ENCODE measurements at regions not wholly inside any gene's neighbourhood (a gene's known extent, or its start where the extent isn't known, plus 50 kb on each side); places are given as distances from the start of the nearest gene placed in this dataset.
A peak's percentile ranks its signal among the peaks of the same experiment; 100 is the strongest.

- TF ChIP-seq JUND (IDR thresholded peaks at IDR 0.05; ENCODE audit: low read depth): no peak
- in situ Hi-C loops (cut with HindIII; ENCODE audit: low pct_unique_long_range_greater_than_20kb, low sequenced_read_pairs): no loop called here
- no peak for DNase-seq (ENCODE audit: low read depth in 1 of 2, low spot score in 1 of 2)
Observed at GRCh38 chr5:114940709-114941108, 229.0 kb downstream of the TRIM36 start.

- DNase-seq (ENCODE audit: low read depth in 1 of 2, low spot score in 1 of 2): no peak
- no peak for TF ChIP-seq JUND (IDR thresholded peaks at IDR 0.05; ENCODE audit: low read depth)
- in situ Hi-C loops (cut with HindIII; ENCODE audit: low pct_unique_long_range_greater_than_20kb, low sequenced_read_pairs): no loop called here
Observed at GRCh38 chr5:114935490-114935889, 234.2 kb downstream of the TRIM36 start.

DNA sequence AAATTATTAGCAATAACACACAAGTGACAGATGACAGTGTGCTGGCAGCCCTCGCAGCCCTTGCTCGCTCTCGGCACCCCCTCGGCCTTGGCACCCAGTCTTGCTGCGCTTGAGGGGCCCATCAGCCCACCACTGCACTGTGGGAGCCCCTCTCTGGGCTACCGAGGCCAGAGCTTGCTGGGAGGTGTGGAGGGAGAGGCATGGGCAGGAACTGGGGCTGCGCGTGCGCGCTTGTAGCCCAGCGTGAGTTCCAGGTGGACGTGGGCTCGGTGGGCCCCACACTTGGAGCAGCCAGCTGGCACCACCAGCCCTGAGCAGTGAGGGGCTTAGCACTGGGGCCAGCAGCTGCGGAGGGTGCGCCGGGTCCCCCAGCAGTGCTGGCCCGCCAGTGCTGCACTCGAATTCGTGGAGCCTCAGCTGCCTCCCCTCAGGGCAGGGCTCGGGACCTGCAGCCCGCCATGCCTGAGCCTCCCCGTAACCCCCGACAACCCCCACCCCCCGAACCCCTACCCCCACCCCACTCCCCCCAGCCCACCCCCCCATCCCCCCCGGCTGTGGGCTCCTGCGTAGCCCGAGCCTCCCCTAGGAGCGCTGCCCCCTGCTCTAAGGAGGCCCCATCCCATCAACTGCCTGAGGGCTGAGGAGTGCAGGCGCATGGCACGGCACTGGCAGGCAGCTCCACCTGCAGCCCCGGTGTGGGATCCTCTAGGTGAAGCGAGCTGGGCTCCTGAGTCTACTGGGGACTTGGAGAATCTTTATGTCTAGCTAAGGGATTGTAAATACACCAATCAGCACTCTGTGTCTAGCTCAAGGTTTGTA, 240.9 kb downstream of the TRIM36 start:
- no peak for TF ChIP-seq JUND (IDR thresholded peaks at IDR 0.05; ENCODE audit: low read depth)
- in situ Hi-C loops (cut with HindIII; ENCODE audit: low pct_unique_long_range_greater_than_20kb, low sequenced_read_pairs): no loop called here
- DNase-seq (ENCODE audit: low read depth in 1 of 2, low spot score in 1 of 2): no peak

- no peak for DNase-seq (ENCODE audit: low read depth in 1 of 2, low spot score in 1 of 2)
- TF ChIP-seq JUND (IDR thresholded peaks at IDR 0.05; ENCODE audit: low read depth): no peak
- in situ Hi-C loops (cut with HindIII; ENCODE audit: low pct_unique_long_range_greater_than_20kb, low sequenced_read_pairs): no loop called here
Observed at GRCh38 chr5:114924769-114925168, 244.9 kb downstream of the TRIM36 start.

GRCh38 chr5:114912189-114912920, 257.4 kb downstream of the TRIM36 start:
- in situ Hi-C loops (cut with HindIII; ENCODE audit: low pct_unique_long_range_greater_than_20kb, low sequenced_read_pairs): no loop called here
- DNase-seq (ENCODE audit: low read depth in 1 of 2, low spot score in 1 of 2): no peak
- no peak for TF ChIP-seq JUND (IDR thresholded peaks at IDR 0.05; ENCODE audit: low read depth)

DNA sequence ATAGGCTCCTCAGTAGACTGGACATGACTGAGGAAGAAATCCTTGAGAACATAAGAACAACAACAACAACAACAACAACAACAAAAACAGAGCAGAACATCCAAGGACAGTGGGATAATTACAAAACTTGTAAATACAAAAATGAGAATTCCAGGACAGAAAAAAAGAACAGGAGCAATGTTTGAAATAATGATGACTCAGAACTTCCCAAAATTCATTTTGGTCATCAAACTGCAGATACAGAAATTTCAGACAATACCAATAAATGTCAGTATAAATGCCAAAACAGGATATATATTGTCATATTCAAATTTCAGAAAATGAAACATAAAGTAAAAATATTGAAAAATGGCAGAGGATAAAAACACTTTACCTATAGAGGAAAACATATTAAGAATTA, 259.0 kb downstream of the TRIM36 start:
- in situ Hi-C loops (cut with HindIII; ENCODE audit: low pct_unique_long_range_greater_than_20kb, low sequenced_read_pairs): no loop called here
- no peak for DNase-seq (ENCODE audit: low read depth in 1 of 2, low spot score in 1 of 2)
- no peak for TF ChIP-seq JUND (IDR thresholded peaks at IDR 0.05; ENCODE audit: low read depth)

GRCh38 chr5:114909424-114909823, 260.3 kb downstream of the TRIM36 start:
- no peak for TF ChIP-seq JUND (IDR thresholded peaks at IDR 0.05; ENCODE audit: low read depth)
- DNase-seq (ENCODE audit: low read depth in 1 of 2, low spot score in 1 of 2): no peak
- in situ Hi-C loops (cut with HindIII; ENCODE audit: low pct_unique_long_range_greater_than_20kb, low sequenced_read_pairs): no loop called here

- TF ChIP-seq JUND (IDR thresholded peaks at IDR 0.05; ENCODE audit: low read depth): no peak
- in situ Hi-C loops (cut with HindIII; ENCODE audit: low pct_unique_long_range_greater_than_20kb, low sequenced_read_pairs): no loop called here
- DNase-seq (ENCODE audit: low read depth in 1 of 2, low spot score in 1 of 2): no peak
Observed at GRCh38 chr5:114903767-114904166, 265.9 kb downstream of the TRIM36 start.

- in situ Hi-C loops (cut with HindIII; ENCODE audit: low pct_unique_long_range_greater_than_20kb, low sequenced_read_pairs): no loop called here
- DNase-seq (ENCODE audit: low read depth in 1 of 2, low spot score in 1 of 2): peak in 1 of 2 experiments; percentile 12
- TF ChIP-seq JUND (IDR thresholded peaks at IDR 0.05; ENCODE audit: low read depth): no peak
Observed at GRCh38 chr5:114898602-114899001, 271.1 kb downstream of the TRIM36 start.

DNA sequence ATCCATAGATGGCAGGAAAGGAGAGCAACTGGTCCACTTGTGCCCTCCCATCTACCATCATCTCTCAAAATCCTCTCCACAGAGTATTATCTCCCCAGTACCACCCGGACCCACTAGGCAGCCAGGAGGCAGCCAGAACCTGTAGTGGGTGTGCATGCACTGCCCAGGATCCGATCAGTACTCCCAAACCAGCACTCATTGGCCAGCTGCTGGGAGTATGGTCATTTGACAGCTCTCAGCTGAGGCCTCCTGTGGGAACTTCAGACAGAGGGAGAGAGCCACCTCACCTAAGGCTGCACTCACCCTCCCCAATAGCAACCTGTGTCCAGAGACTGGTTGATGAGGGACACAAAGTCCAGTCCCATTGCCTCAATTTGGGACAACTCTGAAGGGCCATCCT, 286.0 kb downstream of the TRIM36 start:
- in situ Hi-C loops (cut with HindIII; ENCODE audit: low pct_unique_long_range_greater_than_20kb, low sequenced_read_pairs): no loop called here
- DNase-seq (ENCODE audit: low read depth in 1 of 2, low spot score in 1 of 2): no peak
- no peak for TF ChIP-seq JUND (IDR thresholded peaks at IDR 0.05; ENCODE audit: low read depth)

DNA sequence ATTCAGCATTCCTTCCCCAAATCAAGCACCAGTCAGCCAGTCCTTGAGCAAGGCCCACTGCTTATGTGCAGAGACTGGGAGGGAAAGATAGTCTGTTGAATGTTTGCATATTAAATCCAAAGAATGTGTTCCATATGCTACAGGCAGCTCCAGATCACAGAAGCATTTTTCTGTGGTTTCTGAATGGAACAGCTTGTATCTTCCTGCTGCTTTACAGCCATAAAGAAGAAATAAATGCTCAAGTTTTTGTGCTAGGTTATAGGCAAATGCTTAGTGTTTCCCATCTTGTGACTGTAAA, 310.3 kb downstream of the TRIM36 start:
- in situ Hi-C loops (cut with HindIII; ENCODE audit: low pct_unique_long_range_greater_than_20kb, low sequenced_read_pairs): no loop called here
- DNase-seq (ENCODE audit: low read depth in 1 of 2, low spot score in 1 of 2): no peak
- no peak for TF ChIP-seq JUND (IDR thresholded peaks at IDR 0.05; ENCODE audit: low read depth)

DNA sequence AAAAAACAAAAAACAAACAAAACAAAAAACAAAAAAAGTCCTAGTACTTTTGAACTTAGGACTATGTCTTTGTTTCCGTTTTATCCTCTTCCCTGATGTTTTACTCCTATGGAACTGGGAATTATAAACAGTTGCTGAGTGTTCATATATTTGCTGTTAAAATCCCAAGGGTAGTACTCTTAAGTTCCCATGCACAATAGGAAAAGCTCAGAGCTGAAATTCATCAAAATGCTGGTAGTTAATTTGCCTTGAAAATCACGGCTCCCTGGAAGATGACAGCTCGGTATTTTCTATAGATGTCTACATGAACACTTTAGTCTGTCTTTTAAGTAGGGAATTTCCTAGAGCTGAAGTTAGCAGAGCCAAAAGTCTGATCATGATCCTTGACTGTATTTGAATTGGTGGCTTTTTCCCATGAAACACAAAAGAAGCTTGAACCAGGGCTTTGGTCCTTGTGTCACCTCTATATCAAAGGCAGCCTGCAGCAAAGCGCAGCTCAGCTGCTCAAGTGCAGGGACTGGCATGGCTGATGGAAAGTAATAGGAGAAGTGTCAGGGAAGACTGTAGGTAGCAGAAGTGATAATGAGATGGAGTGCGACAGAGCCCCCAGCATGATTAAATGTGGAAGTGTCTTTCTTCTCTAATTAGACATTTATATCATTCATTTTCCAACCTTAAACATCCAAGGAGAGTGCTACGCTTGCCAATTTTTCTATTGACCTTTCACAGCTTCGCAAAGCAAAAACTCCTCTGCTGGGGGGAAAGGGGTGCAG, 310.9 kb downstream of the TRIM36 start:
- TF ChIP-seq JUND (IDR thresholded peaks at IDR 0.05; ENCODE audit: low read depth): no peak
- no peak for DNase-seq (ENCODE audit: low read depth in 1 of 2, low spot score in 1 of 2)
- in situ Hi-C loops (cut with HindIII; ENCODE audit: low pct_unique_long_range_greater_than_20kb, low sequenced_read_pairs): no loop called here
